CD4-positive, alpha-beta T cell treated with Interleukin-6 for 4 hours (primary cell): ENCODE measurements at regions not wholly inside any gene's neighbourhood (a gene's known extent, or its start where the extent isn't known, plus 50 kb on each side); places are given as distances from the start of the nearest gene placed in this dataset.
"Not testable (repeated sequence)": the region's sequence is repeated elsewhere in the genome, so short reads cannot be mapped to it uniquely, and the experiment has no call there.

ENCODE experiments used
- DNase-seq: peaks from one replicate; pipeline ENCODE4 v3.0.0-alpha.2; 2020; ENCODE audit warnings: mixed read lengths

GRCh38 chrX:129361576-129361975 lies 161.7 kb downstream of the SMARCA1 start:
- DNase-seq: no peak

GRCh38 chrX:129360175-129360574 lies 163.1 kb downstream of the SMARCA1 start:
- DNase-seq: peak; percentile 33

GRCh38 chrX:129359269-129359668 lies 164.0 kb downstream of the SMARCA1 start:
- no peak for DNase-seq

GRCh38 chrX:129357428-129357827 lies 165.9 kb downstream of the SMARCA1 start:
- not testable (repeated sequence) for DNase-seq

- DNase-seq: no peak
These were observed 176.0 kb downstream of the SMARCA1 start for GRCh38 chrX:129347291-129347690.

- no peak for DNase-seq
These were observed 176.7 kb downstream of the SMARCA1 start for GRCh38 chrX:129346574-129346973.

- DNase-seq: not testable (repeated sequence)
These were observed 186.0 kb downstream of the SMARCA1 start for GRCh38 chrX:129337264-129337663.

GRCh38 chrX:129323115-129323514 lies 200.2 kb downstream of the SMARCA1 start:
- no peak for DNase-seq

GRCh38 chrX:129318375-129318774 lies 204.9 kb downstream of the SMARCA1 start:
- DNase-seq: no peak

GRCh38 chrX:129316461-129316860 lies 206.8 kb downstream of the SMARCA1 start:
- DNase-seq: no peak

GRCh38 chrX:129310000-129310399 lies 213.3 kb downstream of the SMARCA1 start:
- DNase-seq: no peak

GRCh38 chrX:129262912-129263311 lies 260.4 kb downstream of the SMARCA1 start:
- DNase-seq: no peak

- not testable (repeated sequence) for DNase-seq
These were observed 267.8 kb downstream of the SMARCA1 start for GRCh38 chrX:129255516-129255915.

- DNase-seq: no peak
These were observed 273.7 kb downstream of the SMARCA1 start for GRCh38 chrX:129249563-129249962.

GRCh38 chrX:129247642-129248041 lies 275.6 kb downstream of the SMARCA1 start:
- no peak for DNase-seq

GRCh38 chrX:129239371-129239770 lies 283.9 kb downstream of the SMARCA1 start:
- DNase-seq: no peak

GRCh38 chrX:129238011-129238410 lies 285.3 kb downstream of the SMARCA1 start:
- DNase-seq: no peak

GRCh38 chrX:129235903-129236302 lies 287.4 kb downstream of the SMARCA1 start:
- no peak for DNase-seq

- no peak for DNase-seq
These were observed 289.5 kb downstream of the SMARCA1 start for GRCh38 chrX:129233786-129234185.

GRCh38 chrX:129230850-129231512 lies 292.3 kb downstream of the SMARCA1 start:
- DNase-seq: no peak

- DNase-seq: no peak
These were observed 293.1 kb downstream of the SMARCA1 start for GRCh38 chrX:129230168-129230567.

- DNase-seq: no peak
These were observed 295.9 kb downstream of the SMARCA1 start for GRCh38 chrX:129227366-129227765.

- no peak for DNase-seq
These were observed 329.9 kb downstream of the SMARCA1 start for GRCh38 chrX:129193357-129193756.

- DNase-seq: no peak
These were observed 335.1 kb downstream of the SMARCA1 start for GRCh38 chrX:129188231-129188630.

- no peak for DNase-seq
These were observed 346.6 kb downstream of the SMARCA1 start for GRCh38 chrX:129176710-129177109.
